Fibroblast of peridontal ligament (primary cell): ENCODE measurements at regions not wholly inside any gene's neighbourhood (a gene's known extent, or its start where the extent isn't known, plus 50 kb on each side); places are given as distances from the start of the nearest gene placed in this dataset.

Source experiments
- DNase-seq: peaks from one replicate; pipeline ENCODE4 v3.0.0-alpha.2; 2010; ENCODE audit errors: extremely low read depth

DNA sequence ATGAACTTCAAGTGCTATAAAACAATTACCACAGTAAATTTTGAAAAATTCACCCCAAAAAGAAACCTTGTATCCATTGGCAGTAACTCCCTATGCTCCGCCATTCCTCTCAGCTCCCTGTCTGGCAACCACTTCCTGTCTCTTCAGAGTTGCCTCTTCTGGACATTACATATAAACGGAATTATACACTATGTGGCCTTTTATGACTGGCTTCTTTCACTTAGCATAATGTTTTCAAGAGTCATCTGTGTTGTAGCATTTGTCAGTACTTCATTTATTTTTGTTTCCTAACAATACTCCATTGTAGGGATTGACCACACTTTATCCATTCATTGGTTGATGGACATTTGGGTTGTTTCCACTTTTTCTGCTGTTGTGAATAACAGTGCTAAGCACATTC is 50.1 kb downstream of the CEP43 start:
- DNase-seq: no peak

GRCh38 chr6:167050903-167051302 is 51.7 kb downstream of the CEP43 start:
- no peak for DNase-seq

DNA sequence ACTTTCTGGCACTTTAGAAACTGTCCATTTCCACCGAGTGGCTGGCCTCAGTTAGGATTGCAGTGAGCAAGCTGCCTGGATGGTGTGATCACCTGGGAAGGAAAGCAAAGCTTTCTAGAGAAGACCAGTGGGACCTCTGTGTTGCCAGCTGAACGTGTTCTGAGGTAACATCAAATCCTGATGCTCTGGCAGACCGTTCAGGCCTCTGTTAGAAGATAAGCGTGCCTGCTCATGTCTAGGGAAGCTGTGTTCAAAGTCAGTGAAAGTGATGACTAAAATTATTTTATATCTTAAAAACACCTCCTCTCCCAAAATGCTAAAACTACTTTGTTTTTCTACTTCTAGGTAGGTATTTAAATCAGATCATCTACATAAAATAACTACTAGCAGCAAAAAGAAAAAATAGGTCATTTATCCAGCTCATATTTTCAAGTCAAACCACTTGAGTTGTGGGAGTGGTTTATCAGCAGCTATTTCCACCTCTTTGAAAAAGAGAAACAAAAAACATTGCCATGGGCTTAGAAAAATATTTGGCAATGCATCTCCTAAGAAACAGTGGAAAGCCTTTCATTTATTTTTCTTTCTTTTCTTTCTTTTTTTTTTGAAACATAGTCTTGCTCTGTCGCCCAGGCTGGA is 54.8 kb downstream of the CEP43 start:
- no peak for DNase-seq

DNA sequence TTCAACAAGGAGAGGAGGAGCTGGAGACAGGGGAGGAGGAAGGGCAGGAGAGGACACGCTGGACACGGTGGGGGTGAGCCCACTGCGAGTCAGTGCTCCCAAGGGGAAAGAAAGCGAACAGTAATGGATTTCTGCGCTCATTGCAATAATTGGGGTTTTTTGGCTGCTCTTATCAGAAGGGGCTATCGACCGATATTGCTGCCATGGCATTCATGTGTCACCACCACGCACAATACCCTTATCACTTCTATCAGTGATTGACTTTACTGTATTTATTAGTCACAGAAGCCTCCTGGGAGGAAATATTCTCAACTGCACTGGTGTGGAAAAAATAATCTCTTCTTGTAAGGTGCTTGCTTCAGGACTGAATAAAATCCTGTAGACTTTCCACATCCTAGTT is 55.8 kb downstream of the CEP43 start:
- DNase-seq: no peak

GRCh38 chr6:167056370-167056769 is 57.2 kb downstream of the CEP43 start:
- peak; percentile 21 for DNase-seq

DNA sequence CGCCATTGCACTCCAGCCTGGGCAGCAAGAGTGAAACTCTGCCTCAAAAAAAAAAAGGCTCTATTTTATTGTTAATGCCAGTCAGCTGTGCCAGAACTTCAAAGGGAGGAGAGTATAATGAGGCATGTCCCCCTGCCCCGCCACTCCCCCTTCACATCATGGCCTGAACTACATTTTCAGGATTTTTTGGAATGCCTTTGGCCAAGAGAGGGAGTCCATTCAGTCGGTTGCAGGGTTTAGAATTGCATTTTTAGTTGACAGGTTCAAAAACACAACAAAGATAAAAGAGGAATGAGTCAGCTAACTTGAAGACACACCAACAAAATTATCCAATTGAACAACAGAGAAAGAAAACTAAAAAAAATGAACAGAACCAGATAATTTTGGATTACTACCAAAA is 59.1 kb downstream of the CEP43 start:
- no peak for DNase-seq
